Lung (tissue), 11 donors: ENCODE measurements at regions not wholly inside any gene's neighbourhood (a gene's known extent, or its start where the extent isn't known, plus 50 kb on each side); places are given as distances from the start of the nearest gene placed in this dataset.

ENCODE experiments used
- ATAC-seq: fragments of 200-7000 bp; cut with Tn5 transposase; one replicate; pipeline ENCODE4 v1.9.1; 2020; ENCODE audit warnings: moderate number of reproducible peaks; ENCODE audit not compliant: insufficient read depth, low FRiP score
- DNase-seq, 3 donors: peaks; one replicate each; pipeline ENCODE4 v3.0.0-alpha.2; 2013 to 2017
- H3K27ac ChIP-seq, 2 donors: one replicate each; pipeline ENCODE4 v1.5.1; 2013; ENCODE audit warnings: mild to moderate bottlenecking in 2 of 2, moderate library complexity in 2 of 2, control low read depth in 1 of 2, inconsistent platforms in 1 of 2, low read depth in 1 of 2, low read length in 1 of 2
- H3K27me3 ChIP-seq, 3 donors: one replicate each; pipeline ENCODE4 v1.5.1; 2013; ENCODE audit warnings: low read length in 2 of 3; ENCODE audit not compliant: control insufficient read depth in 3 of 3, insufficient read depth in 3 of 3
- H3K36me3 ChIP-seq, 4 donors: one replicate each; pipeline ENCODE4 v1.5.1; 2013; ENCODE audit warnings: low read length in 4 of 4, mild to moderate bottlenecking in 1 of 4, moderate library complexity in 1 of 4; ENCODE audit not compliant: control insufficient read depth in 4 of 4, insufficient read depth in 4 of 4
- H3K4me1 ChIP-seq, 5 donors: one replicate each; pipeline ENCODE4 v1.5.1; 2013; ENCODE audit warnings: low read length in 5 of 5, mild to moderate bottlenecking in 2 of 5, moderate library complexity in 1 of 5; ENCODE audit not compliant: control insufficient read depth in 5 of 5, insufficient read depth in 5 of 5
- H3K4me3 ChIP-seq: one replicate; pipeline ENCODE4 v1.5.1; 2013; ENCODE audit warnings: mild to moderate bottlenecking, control low read depth, moderate library complexity
- H3K9ac ChIP-seq, 2 donors: one replicate each; pipeline ENCODE4 v1.5.1; 2013; ENCODE audit warnings: low read length in 2 of 2, control low read depth in 1 of 2; ENCODE audit not compliant: insufficient read depth in 1 of 2
- H3K9me3 ChIP-seq, 4 donors: one replicate each; pipeline ENCODE4 v1.5.1; 2013; ENCODE audit warnings: low read length in 3 of 4, mild to moderate bottlenecking in 1 of 4, moderate library complexity in 1 of 4; ENCODE audit not compliant: control insufficient read depth in 4 of 4, insufficient read depth in 3 of 4
- CTCF ChIP-seq: IDR thresholded peaks from 2 replicates; pipeline ENCODE4 v1.5.1; 2012; ENCODE audit warnings: mild to moderate bottlenecking; ENCODE audit errors: control extremely low read depth, extremely low read depth
- WGBS, 2 donors: extraction: QIAGEN DNeasy Blood & Tissue Kit; methylation state at CpG; one replicate each; pipeline ENCODE4 v1.1.7; 2013; 5-methylcytosine and 5-hydroxymethylcytosine counted together
- donor health status: control.
- donor health status: control.
- donor health status: Bipolar disorder and iron deficiency.
- donor health status: healthy.
- donor health status: DM: yes; HTN: yes; CAD: no.

GRCh38 chr5:24819841-24820240 is 175.1 kb upstream of the CDH10 start:
- no peak for TF ChIP-seq CTCF
- ATAC-seq (no peak), DNase-seq (no peak)
- Histone ChIP-seq H3K36me3 (no peaks in the 10 kb centered on the region), H3K4me3 (no peak overlapping the region), H3K9ac (no peak overlapping the region), H3K4me1 (no peaks in the 10 kb centered on the region), H3K27ac (no peak overlapping the region), H3K27me3 (no peaks in the 10 kb centered on the region), H3K9me3 (peaks cover 0 to 3% (median 0%) of the 10 kb centered on the region in 4 donors)
- 52 to 66% methylated on average over 2 of the region's 2 CpGs for WGBS, 2 donors

GRCh38 chr5:24817966-24818365 is 173.2 kb upstream of the CDH10 start:
- Histone ChIP-seq H3K9ac (no peak overlapping the region), H3K27ac (no peak overlapping the region), H3K9me3 (no peaks in the 10 kb centered on the region), H3K36me3 (no peaks in the 10 kb centered on the region), H3K4me1 (no peaks in the 10 kb centered on the region), H3K4me3 (no peak overlapping the region), H3K27me3 (no peaks in the 10 kb centered on the region)
- DNase-seq, result no peak
- ATAC-seq, result no peak
- TF ChIP-seq CTCF, result no peak
- 51 to 59% methylated on average over 3 of the region's 3 CpGs for WGBS, 2 donors

- 59 to 73% methylated on average over 5 of the region's 5 CpGs for WGBS, 2 donors
- ATAC-seq (no peak), DNase-seq (no peak)
- no peaks in the 10 kb centered on the region for H3K36me3 ChIP-seq
- H3K4me1 ChIP-seq, result no peaks in the 10 kb centered on the region
- no peaks in the 10 kb centered on the region for H3K9me3 ChIP-seq
- H3K4me3 ChIP-seq, result no peak overlapping the region
- no peak overlapping the region for H3K9ac ChIP-seq
- no peak overlapping the region for H3K27ac ChIP-seq
- no peak for TF ChIP-seq CTCF
- no peaks in the 10 kb centered on the region for H3K27me3 ChIP-seq
These were observed 171.4 kb upstream of the CDH10 start for GRCh38 chr5:24816206-24816605.

- Histone ChIP-seq H3K4me3 (no peak overlapping the region), H3K27me3 (no peaks in the 10 kb centered on the region), H3K9ac (no peak overlapping the region), H3K4me1 (no peaks in the 10 kb centered on the region), H3K9me3 (no peaks in the 10 kb centered on the region), H3K27ac (no peak overlapping the region), H3K36me3 (no peaks in the 10 kb centered on the region)
- no peak for DNase-seq
- no peak for TF ChIP-seq CTCF
- ATAC-seq, result no peak
These were observed 160.5 kb upstream of the CDH10 start for GRCh38 chr5:24805230-24805629.
